Smooth muscle cell (in vitro differentiated cells): ENCODE measurements at regions not wholly inside any gene's neighbourhood (a gene's known extent, or its start where the extent isn't known, plus 50 kb on each side); places are given as distances from the start of the nearest gene placed in this dataset.

Experiments used
- DNase-seq: peaks from one replicate; lab custom pipeline; 2025; ENCODE audit not compliant: unreplicated experiment; lab: John Stamatoyannopoulos, UW
- H2AFZ ChIP-seq: fragments of 200-600 bp; sonication (generic); 2 replicates; pipeline ENCODE4 v1.6.0; 2016; ENCODE audit warnings: antibody characterized with exemption, low read depth, mild to moderate bottlenecking
- H3F3A ChIP-seq: fragments of 200-600 bp; sonication (generic); 2 replicates; pipeline ENCODE4 v1.6.0; 2017; ENCODE audit warnings: antibody characterized with exemption, low read depth
- H3K27ac ChIP-seq: fragments of 200-600 bp; sonication (generic); 2 replicates; pipeline ENCODE4 v1.5.1; 2016; ENCODE audit warnings: low read depth, mild to moderate bottlenecking
- H3K27me3 ChIP-seq: fragments of 200-600 bp; sonication (generic); 2 replicates; pipeline ENCODE4 v1.6.1; 2016; ENCODE audit warnings: low read depth, mild to moderate bottlenecking
- H3K36me3 ChIP-seq: fragments of 200-600 bp; sonication (generic); 2 replicates; pipeline ENCODE4 v1.5.1; 2016; ENCODE audit warnings: low read depth
- H3K4me1 ChIP-seq: fragments of 200-600 bp; sonication (generic); 2 replicates; pipeline ENCODE4 v1.5.1; 2016; ENCODE audit warnings: low read depth
- H3K4me2 ChIP-seq: fragments of 200-600 bp; sonication (generic); 2 replicates; pipeline ENCODE4 v1.6.0; 2016; ENCODE audit warnings: mild to moderate bottlenecking
- H3K4me3 ChIP-seq: fragments of 200-600 bp; sonication (generic); 2 replicates; pipeline ENCODE4 v1.5.1; 2016; ENCODE audit warnings: mild to moderate bottlenecking
- H3K79me2 ChIP-seq: fragments of 200-600 bp; sonication (generic); 2 replicates; pipeline ENCODE4 v1.6.0; 2016; ENCODE audit warnings: low read depth, mild to moderate bottlenecking
- H3K9ac ChIP-seq: fragments of 200-600 bp; sonication (generic); 2 replicates; pipeline ENCODE4 v1.6.0; 2016; ENCODE audit warnings: low read depth
- H3K9me3 ChIP-seq: fragments of 200-600 bp; sonication (generic); replicated peaks from 2 replicates; pipeline ENCODE4 v1.5.1; 2016; ENCODE audit warnings: low read depth
- H4K20me1 ChIP-seq: fragments of 200-600 bp; sonication (generic); 2 replicates; pipeline ENCODE4 v1.6.0; 2016; ENCODE audit warnings: low read depth
- CTCF ChIP-seq: fragments of 200-600 bp; sonication (generic); IDR thresholded peaks from 2 replicates; pipeline ENCODE4 v1.5.1; 2017; ENCODE audit warnings: borderline replicate concordance, mild to moderate bottlenecking, antibody characterized with exemption; ENCODE audit not compliant: insufficient read depth, poor library complexity, severe bottlenecking
- WGBS: methylation state at CpG from one replicate; pipeline ENCODE4 v1.1.7; 2016; ENCODE audit warnings: low lambda C conversion rate; 5-methylcytosine and 5-hydroxymethylcytosine counted together

- Histone ChIP-seq H3K79me2 (no peaks in the 10 kb centered on the region), H3K4me2 (no peak overlapping the region), H2AFZ (no peak overlapping the region), H4K20me1 (no peaks in the 10 kb centered on the region), H3K4me1 (no peaks in the 10 kb centered on the region), H3K4me3 (no peak overlapping the region), H3F3A (no peaks in the 10 kb centered on the region), H3K27me3 (no peaks in the 10 kb centered on the region), H3K9ac (no peak overlapping the region), H3K27ac (no peak overlapping the region), H3K9me3 (no peaks in the 10 kb centered on the region), H3K36me3 (no peaks in the 10 kb centered on the region)
- TF ChIP-seq CTCF = no peak
- WGBS = 86% methylated on average over 1 of the region's 1 CpG
- DNase-seq = no peak
Observed at GRCh38 chr4:142960126-142960525, 114.0 kb upstream of the INPP4B start.

- H4K20me1 ChIP-seq = no peaks in the 10 kb centered on the region
- TF ChIP-seq CTCF = no peak
- no peak for DNase-seq
Observed at GRCh38 chr4:142960867-142961644, 115.0 kb upstream of the INPP4B start.

GRCh38 chr4:142961866-142962265 is 115.8 kb upstream of the INPP4B start:
- Histone ChIP-seq H3K9me3 (no peaks in the 10 kb centered on the region), H3K27me3 (no peaks in the 10 kb centered on the region), H3K4me3 (no peak overlapping the region), H4K20me1 (no peaks in the 10 kb centered on the region), H2AFZ (no peak overlapping the region), H3K4me1 (no peaks in the 10 kb centered on the region), H3K4me2 (no peak overlapping the region), H3K27ac (no peak overlapping the region), H3K9ac (no peak overlapping the region), H3K36me3 (no peaks in the 10 kb centered on the region), H3F3A (no peaks in the 10 kb centered on the region), H3K79me2 (no peaks in the 10 kb centered on the region)
- no peak for TF ChIP-seq CTCF
- no peak for DNase-seq
- WGBS = 31% methylated on average over 1 of the region's 1 CpG

More at GRCh38 chr4:142960867-142961644, 115.0 kb upstream of the INPP4B start:
- Histone ChIP-seq H3K79me2 (no peaks in the 10 kb centered on the region), H3K9me3 (no peaks in the 10 kb centered on the region), H3K4me3 (no peak overlapping the region), H3K4me2 (no peak overlapping the region), H3K36me3 (no peaks in the 10 kb centered on the region), H3K27me3 (no peaks in the 10 kb centered on the region), H3K4me1 (no peaks in the 10 kb centered on the region), H3K27ac (no peak overlapping the region), H3K9ac (no peak overlapping the region), H3F3A (no peaks in the 10 kb centered on the region), H2AFZ (no peak overlapping the region)
- 73% methylated on average over 6 of the region's 6 CpGs for WGBS

GRCh38 chr4:142974328-142974727 is 128.2 kb upstream of the INPP4B start:
- H4K20me1 ChIP-seq = no peaks in the 10 kb centered on the region
- no peak overlapping the region for H3K4me2 ChIP-seq
- H2AFZ ChIP-seq = no peak overlapping the region
- no peaks in the 10 kb centered on the region for H3F3A ChIP-seq
- no peak for TF ChIP-seq CTCF
- H3K79me2 ChIP-seq = no peaks in the 10 kb centered on the region
- no peak for DNase-seq
- H3K4me3 ChIP-seq = no peak overlapping the region
- no peaks in the 10 kb centered on the region for H3K36me3 ChIP-seq
- H3K4me1 ChIP-seq = no peaks in the 10 kb centered on the region
- no peaks in the 10 kb centered on the region for H3K9me3 ChIP-seq
- H3K27me3 ChIP-seq = no peaks in the 10 kb centered on the region
- H3K27ac ChIP-seq = no peak overlapping the region
- H3K9ac ChIP-seq = no peak overlapping the region
